GM19043 (cell line): ENCODE measurements at regions not wholly inside any gene's neighbourhood (a gene's known extent, or its start where the extent isn't known, plus 50 kb on each side); places are given as distances from the start of the nearest gene placed in this dataset.
"Not testable (repeated sequence)": the region's sequence is repeated elsewhere in the genome, so short reads cannot be mapped to it uniquely, and the experiment has no call there.

Experiments
- ATAC-seq: cut with Tn5 transposase; IDR thresholded peaks from one replicate; pipeline ENCODE4 v1.9.1; 2021; ENCODE audit warnings: low read depth; ENCODE audit not compliant: unreplicated experiment

DNA sequence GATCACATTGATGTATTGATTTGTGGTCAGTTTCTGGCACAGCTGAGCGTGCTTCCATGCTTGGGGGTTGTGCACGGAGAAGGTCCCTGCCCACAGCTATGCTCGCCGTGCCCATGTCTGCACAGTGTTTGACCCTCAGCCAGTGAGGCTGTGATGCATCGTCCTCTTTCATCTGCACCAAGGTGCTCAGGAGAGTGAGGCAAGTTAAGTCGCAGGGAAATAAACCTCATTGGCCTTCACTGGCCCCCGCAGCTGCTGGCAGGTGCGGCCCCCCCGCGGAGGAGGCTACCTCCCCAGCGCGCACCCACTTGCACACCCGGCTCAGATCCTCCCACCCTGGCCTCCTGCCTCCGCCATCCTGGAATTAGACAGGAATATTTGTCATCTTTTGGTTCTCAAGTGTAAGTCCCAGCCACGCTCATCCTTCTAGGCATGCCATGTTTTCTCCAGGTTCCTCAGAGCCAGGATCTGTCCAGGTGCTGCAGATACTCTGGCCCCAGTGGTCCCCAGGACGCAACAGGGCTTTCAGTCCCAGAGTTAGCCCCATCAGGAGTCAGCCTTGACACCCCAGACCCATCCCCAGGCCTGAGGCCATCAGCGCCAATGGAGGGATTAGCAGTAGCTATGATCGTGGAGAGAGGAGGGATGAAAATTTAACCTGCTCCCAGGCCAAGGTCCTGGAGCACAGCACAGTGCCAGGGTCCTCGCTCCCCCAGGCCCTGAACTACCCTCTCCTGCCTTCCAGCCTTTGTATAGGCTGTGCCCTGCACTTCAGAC is 93.7 kb downstream of the OAT start:
- no peak for ATAC-seq

GRCh38 chr10:124324451-124324850 is 94.3 kb downstream of the OAT start:
- no peak for ATAC-seq

GRCh38 chr10:124323806-124324205 is 94.9 kb downstream of the OAT start:
- no peak for ATAC-seq

GRCh38 chr10:124323111-124323725 is 95.5 kb downstream of the OAT start:
- no peak for ATAC-seq

- no peak for ATAC-seq
Observed at GRCh38 chr10:124322191-124322980, 96.3 kb downstream of the OAT start.

DNA sequence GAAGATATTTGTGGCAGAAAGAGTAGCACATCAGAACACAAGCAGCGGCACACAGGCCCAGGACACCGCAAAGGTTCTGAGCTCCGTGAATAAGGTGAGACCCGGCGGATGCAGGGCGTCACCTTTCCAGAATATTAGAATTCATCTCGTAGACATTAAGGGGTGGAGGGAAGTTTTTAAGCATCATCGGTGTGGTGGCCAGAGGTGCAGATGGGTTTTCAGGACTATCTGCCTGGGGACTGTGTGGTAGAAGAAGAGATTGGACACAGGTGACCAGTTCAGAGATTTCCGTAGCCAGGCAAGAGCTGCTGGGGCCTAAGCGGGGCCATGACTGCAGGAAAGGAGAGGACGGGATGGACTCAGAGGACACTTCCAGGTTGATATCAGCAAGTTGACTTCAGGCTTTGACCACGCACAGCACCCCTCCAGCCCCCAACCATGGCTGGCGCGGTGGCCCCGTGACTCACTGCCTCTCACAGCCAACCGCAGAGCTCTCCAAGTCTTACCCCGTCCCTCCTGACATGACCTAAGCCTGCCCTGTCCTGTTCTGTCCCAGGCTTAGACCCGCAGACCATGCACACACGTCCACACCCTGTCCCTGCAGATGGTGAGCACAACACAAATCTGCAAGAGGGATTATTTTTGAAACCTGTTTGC is 97.2 kb downstream of the OAT start:
- ATAC-seq: no peak

GRCh38 chr10:124320778-124321432 is 97.8 kb downstream of the OAT start:
- ATAC-seq: no peak

GRCh38 chr10:124319926-124320391 is 98.8 kb downstream of the OAT start:
- no peak for ATAC-seq

- ATAC-seq: not testable (repeated sequence)
Observed at GRCh38 chr10:124319520-124319919, 99.2 kb downstream of the OAT start.

- no peak for ATAC-seq
Observed at GRCh38 chr10:124318811-124319210, 99.9 kb downstream of the OAT start.

DNA sequence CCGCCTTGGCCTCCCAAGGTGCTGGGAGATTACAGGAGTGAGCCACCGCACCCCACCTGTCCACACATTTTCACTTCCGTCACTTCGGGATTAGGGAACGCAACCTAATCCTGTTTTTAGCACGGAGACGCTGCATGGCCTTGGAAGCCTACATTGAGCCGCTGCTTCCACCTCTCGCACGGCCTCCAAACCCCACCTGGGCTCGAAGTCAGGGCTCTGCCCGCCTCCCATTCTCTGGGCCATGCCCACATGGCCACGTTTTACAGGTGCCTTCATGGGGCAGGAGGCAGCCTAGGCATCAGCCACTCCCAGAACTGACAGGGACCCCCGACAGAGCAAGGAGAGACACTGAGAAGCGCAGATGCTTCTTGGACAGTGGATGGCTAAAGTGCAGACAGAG is 100.6 kb downstream of the OAT start:
- no peak for ATAC-seq

GRCh38 chr10:124316326-124316725 is 102.4 kb downstream of the OAT start:
- no peak for ATAC-seq

GRCh38 chr10:124315591-124316270 is 103.0 kb downstream of the OAT start:
- ATAC-seq: no peak

DNA sequence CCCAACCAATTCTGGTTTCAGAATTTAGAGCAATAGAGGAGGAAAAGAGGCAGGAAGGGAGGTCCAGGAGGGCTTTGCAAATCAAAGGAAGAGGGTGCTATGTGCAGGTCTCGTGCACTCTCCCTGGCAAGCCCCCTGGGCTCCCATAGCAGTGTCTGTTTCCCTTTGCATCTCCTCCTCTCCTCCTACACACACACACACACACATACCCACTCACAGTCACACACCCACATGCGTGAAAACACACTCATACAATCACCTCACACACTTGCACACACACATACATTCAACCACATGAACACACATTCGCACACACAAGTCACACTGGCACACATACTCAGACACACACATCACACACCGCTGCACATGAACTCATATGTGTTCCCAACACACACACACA is 105.3 kb downstream of the OAT start:
- ATAC-seq: no peak

DNA sequence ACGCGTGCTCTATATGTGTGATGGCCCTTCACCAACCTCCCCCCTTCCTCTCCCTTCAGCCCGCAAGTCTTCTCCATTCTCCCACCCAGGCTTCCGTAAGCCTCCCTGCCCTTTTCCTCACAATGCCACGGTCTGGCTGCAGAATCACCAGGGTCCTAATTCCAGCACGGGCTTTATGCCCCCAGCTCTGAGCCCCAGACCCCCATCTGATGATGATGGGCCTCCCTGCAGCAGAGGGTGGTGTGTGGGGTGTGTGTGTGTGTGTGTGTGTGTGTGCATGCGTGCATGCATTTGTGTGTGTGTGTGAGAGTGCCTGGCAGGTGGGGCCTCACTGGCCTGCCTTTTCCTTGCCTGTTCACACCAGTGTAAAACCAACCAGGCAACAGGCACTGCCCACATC is 109.9 kb downstream of the OAT start:
- ATAC-seq: no peak

GRCh38 chr10:124308056-124308645 is 110.6 kb downstream of the OAT start:
- no peak for ATAC-seq

DNA sequence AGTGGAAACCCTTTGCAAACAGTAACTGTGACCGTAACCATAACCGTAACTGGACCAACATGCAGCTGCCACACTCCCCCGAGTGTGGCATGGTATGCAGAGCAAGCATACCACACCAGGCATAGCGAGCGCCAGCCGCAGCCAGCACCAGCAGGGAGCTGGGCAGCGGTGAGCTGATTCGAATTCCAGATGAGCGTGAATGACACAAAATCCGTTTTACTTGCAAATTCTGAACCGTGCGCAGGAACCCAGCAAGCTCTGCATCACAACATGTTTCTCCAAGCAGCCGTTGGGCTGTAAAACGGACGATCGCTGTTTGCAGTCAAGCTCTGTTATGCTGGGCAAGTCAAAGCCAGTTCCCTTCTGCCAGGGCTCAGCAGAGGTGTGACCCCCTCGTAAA is 111.1 kb downstream of the OAT start:
- ATAC-seq: no peak

GRCh38 chr10:124306922-124307371 is 111.8 kb downstream of the OAT start:
- ATAC-seq: no peak

DNA sequence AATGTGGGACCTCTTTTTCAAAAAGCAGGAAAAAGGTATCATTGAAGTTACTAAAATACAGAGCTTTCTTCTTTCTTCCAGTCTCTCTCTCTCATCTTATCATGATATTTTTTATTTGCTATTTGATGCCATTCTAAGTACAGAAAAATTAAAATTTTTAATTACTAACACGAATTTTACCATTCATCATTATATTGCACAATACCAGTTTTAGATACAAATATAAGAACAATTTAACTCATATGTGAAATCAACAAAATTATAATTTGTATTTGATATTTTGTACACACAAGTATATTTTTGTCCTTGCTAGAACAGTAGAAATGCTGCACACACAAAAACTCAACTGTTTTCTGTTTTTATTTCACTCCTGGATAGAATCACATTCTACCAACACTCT is 112.2 kb downstream of the OAT start:
- no peak for ATAC-seq
